Muscle layer of duodenum (tissue), 2 donors: ENCODE measurements at regions not wholly inside any gene's neighbourhood (a gene's known extent, or its start where the extent isn't known, plus 50 kb on each side); places are given as distances from the start of the nearest gene placed in this dataset.

ENCODE experiments used
- H3K27ac ChIP-seq: one replicate; pipeline ENCODE4 v1.7.0; 2013; ENCODE audit warnings: mild to moderate bottlenecking, low read length
- H3K27me3 ChIP-seq: one replicate; pipeline ENCODE4 v1.7.0; 2013; ENCODE audit warnings: low read depth, mild to moderate bottlenecking, control low read depth, low read length
- H3K36me3 ChIP-seq, 2 donors: one replicate each; pipeline ENCODE4 v1.7.0; 2013; ENCODE audit warnings: low read length in 2 of 2, control low read depth in 1 of 2, mild to moderate bottlenecking in 1 of 2; ENCODE audit not compliant: insufficient read depth in 2 of 2, control insufficient read depth in 1 of 2
- H3K4me1 ChIP-seq, 2 donors: one replicate each; pipeline ENCODE4 v1.7.0; 2013; ENCODE audit warnings: low read length in 2 of 2, mild to moderate bottlenecking in 2 of 2, control low read depth in 1 of 2, moderate library complexity in 1 of 2; ENCODE audit not compliant: insufficient read depth in 2 of 2, control insufficient read depth in 1 of 2
- H3K4me3 ChIP-seq, 2 donors: one replicate each; pipeline ENCODE4 v1.7.0; 2013; ENCODE audit warnings: low read length in 2 of 2, low read depth in 1 of 2, mild to moderate bottlenecking in 1 of 2
- H3K9me3 ChIP-seq, 2 donors: one replicate each; pipeline ENCODE4 v1.7.0; 2013; ENCODE audit warnings: low read length in 2 of 2, control low read depth in 1 of 2, mild to moderate bottlenecking in 1 of 2; ENCODE audit not compliant: control insufficient read depth in 1 of 2
- donor health status: healthy.

GRCh38 chr10:128808921-128809440, 658.1 kb upstream of the MGMT start:
- Histone ChIP-seq H3K4me3 (no peak overlapping the region), H3K36me3 (no peaks in the 10 kb centered on the region), H3K4me1 (no peaks in the 10 kb centered on the region), H3K27ac (no peak overlapping the region), H3K27me3 (no peaks in the 10 kb centered on the region), H3K9me3 (no peaks in the 10 kb centered on the region)

DNA sequence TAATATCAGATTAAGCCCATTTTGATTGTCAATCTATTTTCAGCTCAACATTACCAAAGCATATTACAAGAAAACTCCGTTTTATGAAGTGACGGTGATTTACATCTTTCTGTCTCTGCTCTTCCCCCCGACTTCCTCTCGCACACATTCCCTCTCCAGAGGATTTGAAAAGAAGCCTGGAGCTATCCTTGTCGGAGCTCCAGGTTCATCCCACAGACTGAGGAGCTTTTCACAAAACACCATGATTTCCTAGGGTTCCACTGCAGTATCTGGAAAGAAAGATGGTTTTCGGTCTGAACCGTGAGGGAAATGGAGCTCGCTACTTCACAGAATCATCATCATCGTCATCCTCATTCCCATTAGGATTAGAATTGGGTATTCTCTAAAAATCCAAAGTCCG, 655.5 kb upstream of the MGMT start:
- H3K9me3 ChIP-seq: no peaks in the 10 kb centered on the region
- no peak overlapping the region for H3K27ac ChIP-seq
- no peaks in the 10 kb centered on the region for H3K36me3 ChIP-seq
- H3K27me3 ChIP-seq: no peaks in the 10 kb centered on the region
- H3K4me3 ChIP-seq: no peak overlapping the region
- H3K4me1 ChIP-seq: no peaks in the 10 kb centered on the region

- Histone ChIP-seq H3K4me1 (no peaks in the 10 kb centered on the region), H3K4me3 (no peak overlapping the region), H3K9me3 (no peaks in the 10 kb centered on the region), H3K27ac (no peak overlapping the region), H3K36me3 (no peaks in the 10 kb centered on the region), H3K27me3 (no peaks in the 10 kb centered on the region)
These were observed 655.0 kb upstream of the MGMT start for GRCh38 chr10:128812000-128812399.

GRCh38 chr10:128813574-128813973, 653.5 kb upstream of the MGMT start:
- no peaks in the 10 kb centered on the region for H3K4me1 ChIP-seq
- no peaks in the 10 kb centered on the region for H3K36me3 ChIP-seq
- H3K27me3 ChIP-seq: no peaks in the 10 kb centered on the region
- no peak overlapping the region for H3K4me3 ChIP-seq
- H3K27ac ChIP-seq: no peak overlapping the region
- no peaks in the 10 kb centered on the region for H3K9me3 ChIP-seq

DNA sequence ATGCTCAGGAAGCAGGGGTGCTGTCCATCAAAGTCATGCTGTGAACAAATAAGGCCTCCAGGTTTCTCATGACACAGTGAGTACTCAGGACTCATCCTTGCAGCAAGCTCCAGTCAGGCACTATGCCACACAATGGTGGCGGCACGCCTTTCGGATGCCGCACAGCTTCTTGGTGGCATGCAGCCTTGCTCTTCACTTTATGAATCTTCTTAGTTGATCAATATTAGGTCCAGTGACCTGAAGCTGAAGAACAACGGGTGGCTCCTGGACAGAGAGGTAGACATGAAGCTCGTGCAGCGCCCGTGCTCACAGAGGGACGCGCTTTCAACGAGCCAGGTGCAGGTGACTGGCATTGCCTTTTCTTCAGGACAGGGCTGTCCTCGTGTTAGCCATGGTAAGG, 653.0 kb upstream of the MGMT start:
- Histone ChIP-seq H3K4me3 (no peak overlapping the region), H3K27ac (no peak overlapping the region), H3K27me3 (no peaks in the 10 kb centered on the region), H3K4me1 (no peaks in the 10 kb centered on the region), H3K36me3 (no peaks in the 10 kb centered on the region), H3K9me3 (no peaks in the 10 kb centered on the region)

DNA sequence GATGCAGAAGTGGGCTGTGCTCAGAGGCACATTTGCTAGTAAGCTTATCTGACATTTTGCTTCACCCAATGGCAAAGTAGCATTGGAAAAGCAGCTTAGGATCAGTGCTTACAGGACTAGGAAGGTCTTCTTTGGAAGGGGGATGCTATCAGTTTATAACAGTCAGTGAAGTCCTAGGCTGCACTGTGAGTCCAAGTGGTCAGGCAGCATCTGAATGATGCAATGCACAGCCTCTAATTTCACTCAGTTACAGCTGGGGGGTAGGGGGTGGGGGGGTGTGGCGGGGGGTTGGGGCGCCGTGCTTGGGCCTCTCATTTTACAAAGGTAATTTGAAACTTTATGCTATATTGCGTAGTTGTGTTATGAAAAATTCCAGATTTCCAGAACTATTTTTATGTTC, 652.3 kb upstream of the MGMT start:
- Histone ChIP-seq H3K4me1 (no peaks in the 10 kb centered on the region), H3K9me3 (no peaks in the 10 kb centered on the region), H3K36me3 (no peaks in the 10 kb centered on the region), H3K27me3 (no peaks in the 10 kb centered on the region), H3K4me3 (no peak overlapping the region), H3K27ac (no peak overlapping the region)

- Histone ChIP-seq H3K36me3 (no peaks in the 10 kb centered on the region), H3K4me3 (no peak overlapping the region), H3K4me1 (no peaks in the 10 kb centered on the region), H3K9me3 (no peaks in the 10 kb centered on the region), H3K27ac (no peak overlapping the region), H3K27me3 (no peaks in the 10 kb centered on the region)
These were observed 650.3 kb upstream of the MGMT start for GRCh38 chr10:128816726-128817125.

DNA sequence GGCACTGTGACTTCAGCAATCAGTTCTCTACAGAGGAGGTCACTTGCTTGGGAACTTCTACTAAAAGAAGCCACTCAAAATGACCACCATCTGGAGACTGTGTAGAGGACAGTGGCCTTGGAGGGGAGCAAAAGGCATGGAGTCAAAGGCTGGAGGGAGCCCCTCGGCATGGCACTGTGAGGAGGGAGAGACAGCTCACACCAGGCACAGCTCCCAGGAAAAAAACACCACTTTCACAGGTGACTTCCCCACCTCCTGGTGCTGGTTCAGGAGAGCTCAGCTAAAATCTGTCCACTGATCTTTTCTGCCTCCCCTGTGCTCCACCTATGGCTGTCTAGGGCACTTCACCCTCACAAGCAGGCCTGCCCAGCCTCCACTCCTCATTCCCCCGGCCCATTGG, 649.4 kb upstream of the MGMT start:
- Histone ChIP-seq H3K36me3 (no peaks in the 10 kb centered on the region), H3K4me3 (no peak overlapping the region), H3K9me3 (no peaks in the 10 kb centered on the region), H3K27me3 (no peaks in the 10 kb centered on the region), H3K27ac (no peak overlapping the region), H3K4me1 (no peaks in the 10 kb centered on the region)

GRCh38 chr10:128820663-128821062, 646.4 kb upstream of the MGMT start:
- no peaks in the 10 kb centered on the region for H3K27me3 ChIP-seq
- no peaks in the 10 kb centered on the region for H3K9me3 ChIP-seq
- no peaks in the 10 kb centered on the region for H3K4me1 ChIP-seq
- H3K36me3 ChIP-seq: no peaks in the 10 kb centered on the region
- no peak overlapping the region for H3K4me3 ChIP-seq
- no peak overlapping the region for H3K27ac ChIP-seq

DNA sequence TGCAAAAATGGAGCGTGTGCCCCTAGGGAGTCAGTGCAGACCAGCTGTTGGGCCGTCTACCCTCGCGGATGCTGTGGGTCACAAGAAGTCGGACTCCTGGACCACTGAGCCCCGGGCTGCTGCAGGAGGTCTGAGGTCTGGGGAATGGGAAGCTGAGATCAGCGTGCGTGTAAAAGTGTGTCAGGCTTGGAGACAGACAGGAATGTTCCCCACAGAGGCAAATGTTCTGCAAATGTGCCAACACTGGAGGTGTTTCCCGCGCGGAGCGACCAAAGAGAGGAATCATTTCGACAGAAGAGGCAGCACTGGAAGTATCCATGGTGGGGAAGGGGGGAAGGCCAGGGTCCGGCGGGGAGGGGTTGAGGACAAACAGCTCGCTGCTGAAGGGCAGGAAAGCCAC, 643.8 kb upstream of the MGMT start:
- Histone ChIP-seq H3K27ac (no peak overlapping the region), H3K27me3 (no peaks in the 10 kb centered on the region), H3K9me3 (no peaks in the 10 kb centered on the region), H3K4me3 (no peak overlapping the region), H3K36me3 (no peaks in the 10 kb centered on the region), H3K4me1 (no peaks in the 10 kb centered on the region)

DNA sequence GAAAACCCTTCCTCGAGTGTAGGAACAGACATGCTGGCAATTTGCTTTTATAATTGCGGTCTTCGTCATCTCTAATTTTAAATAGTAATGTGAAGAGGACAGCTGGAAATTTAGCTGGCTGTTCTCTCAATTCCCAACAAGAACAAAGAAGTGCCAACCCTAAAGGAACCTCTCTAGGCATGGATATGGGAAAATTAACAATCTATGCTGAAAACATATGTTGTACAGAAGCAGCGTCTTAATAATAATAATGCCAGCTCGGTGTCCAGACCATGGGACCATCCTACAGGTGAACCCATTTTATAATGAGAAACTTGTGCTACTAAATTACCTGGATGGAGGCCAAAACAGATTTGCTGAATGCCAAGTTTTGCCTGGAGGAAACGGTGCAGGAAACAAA, 641.4 kb upstream of the MGMT start:
- Histone ChIP-seq H3K9me3 (no peaks in the 10 kb centered on the region), H3K4me3 (no peak overlapping the region), H3K36me3 (no peaks in the 10 kb centered on the region), H3K27me3 (no peaks in the 10 kb centered on the region), H3K4me1 (no peaks in the 10 kb centered on the region), H3K27ac (no peak overlapping the region)

DNA sequence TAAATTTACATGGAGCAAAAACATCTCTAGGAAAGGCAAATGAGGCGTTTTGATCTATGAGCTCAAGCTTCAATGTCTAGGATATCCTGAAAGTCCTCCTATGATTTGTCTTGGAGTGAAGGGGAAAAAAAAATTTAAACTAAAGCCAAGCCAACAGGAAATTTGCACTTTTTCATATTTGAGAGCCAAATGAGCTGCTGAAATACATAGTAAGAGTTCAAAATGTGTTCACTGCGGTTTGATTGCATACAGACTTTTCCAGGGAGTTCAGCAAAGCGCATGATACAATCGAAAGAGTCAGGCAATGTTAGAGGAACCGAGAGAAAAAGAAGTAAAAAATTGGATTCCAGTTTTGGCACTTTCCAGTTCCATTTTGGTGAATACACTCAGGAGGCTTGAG, 633.4 kb upstream of the MGMT start:
- no peaks in the 10 kb centered on the region for H3K4me1 ChIP-seq
- H3K27ac ChIP-seq: no peak overlapping the region
- H3K4me3 ChIP-seq: no peak overlapping the region
- no peaks in the 10 kb centered on the region for H3K36me3 ChIP-seq
- H3K9me3 ChIP-seq: no peaks in the 10 kb centered on the region
- no peaks in the 10 kb centered on the region for H3K27me3 ChIP-seq
